GM13977 (cell line): ENCODE measurements at regions not wholly inside any gene's neighbourhood (a gene's known extent, or its start where the extent isn't known, plus 50 kb on each side); places are given as distances from the start of the nearest gene placed in this dataset.
A peak's percentile ranks its signal among the peaks of the same experiment; 100 is the strongest.

Experiments
- DNase-seq: peaks from one replicate; pipeline ENCODE4 v3.0.0; 2012; ENCODE audit warnings: low spot score
- CTCF ChIP-seq: IDR thresholded peaks from 2 replicates; pipeline ENCODE4 v1.5.1; 2012; ENCODE audit warnings: mild to moderate bottlenecking, control low read depth; ENCODE audit not compliant: insufficient read depth; ENCODE audit errors: extremely low read depth, missing control alignments
- in situ Hi-C: fragments of 300-500 bp; cut with MboI; formaldehyde crosslinking; loops from one replicate; pipeline ENCODE4 v1.12.0; 2022; ENCODE audit warnings: low sequenced_read_pairs, low pct_unique_long_range_greater_than_20kb, mixed read lengths, inconsistent platforms; ENCODE audit not compliant: unreplicated experiment

GRCh38 chr4:146095091-146095690 lies 80.3 kb upstream of the LSM6 start:
- no peak for DNase-seq
- in situ Hi-C loops: no loop called here

GRCh38 chr4:146088690-146089089 lies 86.8 kb upstream of the LSM6 start:
- no peak for TF ChIP-seq CTCF

More at GRCh38 chr4:146095091-146095690, 80.3 kb upstream of the LSM6 start:
- TF ChIP-seq CTCF: peak; percentile 66

GRCh38 chr4:146087856-146088255 lies 87.7 kb upstream of the LSM6 start:
- TF ChIP-seq CTCF: no peak
- in situ Hi-C loops: no loop called here
- no peak for DNase-seq

More at GRCh38 chr4:146088690-146089089, 86.8 kb upstream of the LSM6 start:
- no peak for DNase-seq
- in situ Hi-C loops: no loop called here

GRCh38 chr4:146076081-146076480 lies 99.4 kb upstream of the LSM6 start:
- in situ Hi-C loops: no loop called here
- no peak for DNase-seq
- TF ChIP-seq CTCF: no peak

GRCh38 chr4:146073517-146073916 lies 102.0 kb upstream of the LSM6 start:
- no peak for TF ChIP-seq CTCF
- DNase-seq: no peak
- in situ Hi-C loops: no loop called here

GRCh38 chr4:146072376-146072775 lies 103.1 kb upstream of the LSM6 start:
- in situ Hi-C loops: no loop called here
- TF ChIP-seq CTCF: no peak
- DNase-seq: no peak
